ENCODE measurements at regions not wholly inside any gene's neighbourhood (a gene's known extent, or its start where the extent isn't known, plus 50 kb on each side); places are given as distances from the start of the nearest gene placed in this dataset.
"Not testable (repeated sequence)": the region's sequence is repeated elsewhere in the genome, so short reads cannot be mapped to it uniquely, and the experiment has no call there.

- H3K4me3 Mint-ChIP-seq; H3K4me1 ChIP-seq (ENCODE audit: control insufficient read depth in 1 of 2, insufficient read depth in 2 of 2, low read length in 2 of 2); H4K20me1 ChIP-seq (ENCODE audit: insufficient read depth, low read length); intact Hi-C loops (cut with micrococcal nuclease); H3K27me3 ChIP-seq (ENCODE audit: control insufficient read depth in 2 of 2, insufficient read depth in 2 of 2, low read length in 2 of 2); H3K9me3 ChIP-seq (replicated peaks in 1 of 2; ENCODE audit: control insufficient read depth in 1 of 2, insufficient read depth in 1 of 2, low read length in 2 of 2); H3K27ac ChIP-seq (ENCODE audit: low read depth in 1 of 2, low read length in 2 of 2); DNase-seq; H3K27me3 Mint-ChIP-seq (ENCODE audit: low read depth in 3 of 3); H2AFZ ChIP-seq (ENCODE audit: insufficient read depth, low read depth, low read length, poor library complexity, severe bottlenecking); H3K4me3 ChIP-seq (replicated peaks in 1 of 3; ENCODE audit: low read depth in 2 of 3, low read length in 3 of 3); H3K79me2 ChIP-seq (ENCODE audit: insufficient read depth, low read length); H3K9ac ChIP-seq (ENCODE audit: insufficient read depth, low read length, poor library complexity, severe bottlenecking); H3K4me1 Mint-ChIP-seq; H3K4me2 ChIP-seq (replicated peaks; ENCODE audit: extremely low read depth, low read length, poor library complexity, severe bottlenecking); H3K9me3 Mint-ChIP-seq: not testable (repeated sequence)
- Mint-ChIP-seq H3K27ac (peak overlapping the region in 3 of 7 donors; percentile 23 to 66 (median 42)), H3K36me3 (peaks cover 55 to 62% of the 10 kb centered on the region in 2 donors)
- H3K36me3 ChIP-seq (replicated peaks in 1 of 2; ENCODE audit: control insufficient read depth in 1 of 2, insufficient read depth in 2 of 2, low read length in 2 of 2), result peaks cover 14 to 15% of the 10 kb centered on the region in 2 donors
- no CpG with 5 or more reads among the region's 4 CpGs for WGBS (ENCODE audit: insufficient coverage)
These were observed 269.9 kb downstream of the ZNF37A start for GRCh38 chr10:38364073-38364472.

GRCh38 chr10:38365917-38366316, 271.8 kb downstream of the ZNF37A start:
- 100% methylated on average over 1 of the region's 5 CpGs for WGBS (ENCODE audit: insufficient coverage)
- H3K4me2 ChIP-seq (replicated peaks; ENCODE audit: extremely low read depth, low read length, poor library complexity, severe bottlenecking); H3K27me3 ChIP-seq (ENCODE audit: control insufficient read depth in 2 of 2, insufficient read depth in 2 of 2, low read length in 2 of 2); intact Hi-C loops (cut with micrococcal nuclease); H3K27ac ChIP-seq (ENCODE audit: low read depth in 1 of 2, low read length in 2 of 2); H3K4me1 Mint-ChIP-seq; H3K9me3 ChIP-seq (replicated peaks in 1 of 2; ENCODE audit: control insufficient read depth in 1 of 2, insufficient read depth in 1 of 2, low read length in 2 of 2); H3K79me2 ChIP-seq (ENCODE audit: insufficient read depth, low read length); H4K20me1 ChIP-seq (ENCODE audit: insufficient read depth, low read length); H3K4me1 ChIP-seq (ENCODE audit: control insufficient read depth in 1 of 2, insufficient read depth in 2 of 2, low read length in 2 of 2); H2AFZ ChIP-seq (ENCODE audit: insufficient read depth, low read depth, low read length, poor library complexity, severe bottlenecking); H3K9me3 Mint-ChIP-seq; H3K9ac ChIP-seq (ENCODE audit: insufficient read depth, low read length, poor library complexity, severe bottlenecking); H3K4me3 ChIP-seq (replicated peaks in 1 of 3; ENCODE audit: low read depth in 2 of 3, low read length in 3 of 3); H3K27me3 Mint-ChIP-seq (ENCODE audit: low read depth in 3 of 3); H3K4me3 Mint-ChIP-seq: not testable (repeated sequence)
- Mint-ChIP-seq H3K36me3 (peaks cover 65 to 70% of the 10 kb centered on the region in 2 donors), H3K27ac (peak overlapping the region in 1 of 7 donors; percentile 13)
- peak; percentile 47 for TF ChIP-seq CTCF (IDR thresholded peaks at IDR 0.05)
- peaks cover 16 to 17% of the 10 kb centered on the region in 2 donors for H3K36me3 ChIP-seq (replicated peaks in 1 of 2; ENCODE audit: control insufficient read depth in 1 of 2, insufficient read depth in 2 of 2, low read length in 2 of 2)
- DNase-seq, result peak; percentile 2 to 28 (median 11)

GRCh38 chr10:38383800-38384199, 289.7 kb downstream of the ZNF37A start:
- no CpG with 5 or more reads among the region's 2 CpGs for WGBS (ENCODE audit: insufficient coverage)
- H3K9me3 ChIP-seq (replicated peaks in 1 of 2; ENCODE audit: control insufficient read depth in 1 of 2, insufficient read depth in 1 of 2, low read length in 2 of 2); H3K4me3 Mint-ChIP-seq; H3K4me3 ChIP-seq (replicated peaks in 1 of 3; ENCODE audit: low read depth in 2 of 3, low read length in 3 of 3); intact Hi-C loops (cut with micrococcal nuclease); DNase-seq; H3K27ac ChIP-seq (ENCODE audit: low read depth in 1 of 2, low read length in 2 of 2); H3K4me1 Mint-ChIP-seq; H3K9me3 Mint-ChIP-seq; H2AFZ ChIP-seq (ENCODE audit: insufficient read depth, low read depth, low read length, poor library complexity, severe bottlenecking); H4K20me1 ChIP-seq (ENCODE audit: insufficient read depth, low read length); H3K4me1 ChIP-seq (ENCODE audit: control insufficient read depth in 1 of 2, insufficient read depth in 2 of 2, low read length in 2 of 2); H3K79me2 ChIP-seq (ENCODE audit: insufficient read depth, low read length); H3K27ac Mint-ChIP-seq; H3K36me3 Mint-ChIP-seq; H3K36me3 ChIP-seq (replicated peaks in 1 of 2; ENCODE audit: control insufficient read depth in 1 of 2, insufficient read depth in 2 of 2, low read length in 2 of 2); H3K4me2 ChIP-seq (replicated peaks; ENCODE audit: extremely low read depth, low read length, poor library complexity, severe bottlenecking); H3K27me3 Mint-ChIP-seq (ENCODE audit: low read depth in 3 of 3); H3K27me3 ChIP-seq (ENCODE audit: control insufficient read depth in 2 of 2, insufficient read depth in 2 of 2, low read length in 2 of 2); H3K9ac ChIP-seq (ENCODE audit: insufficient read depth, low read length, poor library complexity, severe bottlenecking): not testable (repeated sequence)

- H3K27me3 Mint-ChIP-seq (ENCODE audit: low read depth in 3 of 3); H3K9me3 Mint-ChIP-seq; intact Hi-C loops (cut with micrococcal nuclease): not testable (repeated sequence)
These were observed 292.7 kb downstream of the ZNF37A start for GRCh38 chr10:38386869-38387268.

More at GRCh38 chr10:38386869-38387268, 292.7 kb downstream of the ZNF37A start:
- not testable (repeated sequence) for H3K4me3 ChIP-seq (replicated peaks in 1 of 3; ENCODE audit: low read depth in 2 of 3, low read length in 3 of 3); H3K9ac ChIP-seq (ENCODE audit: insufficient read depth, low read length, poor library complexity, severe bottlenecking); H4K20me1 ChIP-seq (ENCODE audit: insufficient read depth, low read length); H2AFZ ChIP-seq (ENCODE audit: insufficient read depth, low read depth, low read length, poor library complexity, severe bottlenecking); H3K27ac ChIP-seq (ENCODE audit: low read depth in 1 of 2, low read length in 2 of 2); H3K4me1 Mint-ChIP-seq; H3K4me1 ChIP-seq (ENCODE audit: control insufficient read depth in 1 of 2, insufficient read depth in 2 of 2, low read length in 2 of 2); H3K79me2 ChIP-seq (ENCODE audit: insufficient read depth, low read length); H3K9me3 ChIP-seq (replicated peaks in 1 of 2; ENCODE audit: control insufficient read depth in 1 of 2, insufficient read depth in 1 of 2, low read length in 2 of 2); DNase-seq; H3K36me3 Mint-ChIP-seq; H3K36me3 ChIP-seq (replicated peaks in 1 of 2; ENCODE audit: control insufficient read depth in 1 of 2, insufficient read depth in 2 of 2, low read length in 2 of 2); H3K4me3 Mint-ChIP-seq; H3K27ac Mint-ChIP-seq; H3K27me3 ChIP-seq (ENCODE audit: control insufficient read depth in 2 of 2, insufficient read depth in 2 of 2, low read length in 2 of 2); H3K4me2 ChIP-seq (replicated peaks; ENCODE audit: extremely low read depth, low read length, poor library complexity, severe bottlenecking)

Measured in CD14-positive monocyte (primary cell).